Heart right ventricle (tissue), 16 donors: ENCODE measurements at regions not wholly inside any gene's neighbourhood (a gene's known extent, or its start where the extent isn't known, plus 50 kb on each side); places are given as distances from the start of the nearest gene placed in this dataset.

ENCODE experiments used
- ATAC-seq, 8 donors: fragments of 200-7000 bp; cut with Tn5 transposase; one replicate each; pipeline ENCODE4 v1.9.1; 2020; ENCODE audit warnings: mild to moderate bottlenecking in 8 of 8, moderate library complexity in 8 of 8, moderate number of reproducible peaks in 1 of 8
- DNase-seq, 2 donors: peaks; one replicate each; pipeline ENCODE4 v3.0.0-alpha.2; 2020
- H3K27ac ChIP-seq, 10 donors: fragments of 200-600 bp; sonication (generic) in 2 of 10; one replicate each; pipeline versions ENCODE4 v1.5.0 to v1.8.0; 2020 to 2022; ENCODE audit warnings: mild to moderate bottlenecking in 3 of 10
- H3K27me3 ChIP-seq, 7 donors: fragments of 200-600 bp; one replicate each; pipeline ENCODE4 v1.8.0; 2021 to 2022; ENCODE audit warnings: mild to moderate bottlenecking in 2 of 7
- H3K36me3 ChIP-seq, 9 donors: fragments of 200-600 bp; sonication (generic) in 1 of 9; one replicate each; pipeline versions ENCODE4 v1.5.0 to v1.8.0; 2020 to 2022; ENCODE audit warnings: mild to moderate bottlenecking in 2 of 9
- H3K4me1 ChIP-seq, 9 donors: fragments of 200-600 bp; sonication (generic) in 1 of 9; one replicate each; pipeline versions ENCODE4 v1.5.0 to v1.8.0; 2020 to 2022; ENCODE audit warnings: mild to moderate bottlenecking in 4 of 9
- H3K4me3 ChIP-seq, 10 donors: fragments of 200-600 bp; sonication (generic) in 2 of 10; one replicate each; pipeline versions ENCODE4 v1.5.0 to v1.8.0; 2020 to 2022; ENCODE audit warnings: mild to moderate bottlenecking in 7 of 10, moderate library complexity in 2 of 10
- H3K9me3 ChIP-seq, 11 donors: fragments of 200-600 bp in 10 of 11; sonication (generic) in 2 of 11; one replicate each; pipeline versions ENCODE4 v1.5.0 to v1.8.0; 2013 to 2022; ENCODE audit warnings: mild to moderate bottlenecking in 2 of 11, control low read depth in 1 of 11, moderate library complexity in 1 of 11
- CTCF ChIP-seq, 9 donors: fragments of 200-600 bp; sonication (generic) in 2 of 9; IDR thresholded peaks; one replicate each; pipeline versions ENCODE4 v1.5.0 to v1.8.0; 2021 to 2022; ENCODE audit warnings: antibody characterized with exemption in 9 of 9, mild to moderate bottlenecking in 5 of 9, moderate library complexity in 1 of 9
- WGBS, 2 donors: extraction: QIAGEN DNeasy Blood & Tissue Kit; methylation state at CpG; one replicate each; pipeline ENCODE4 v1.1.7; 2013; ENCODE audit warnings: inconsistent platforms in 1 of 2; 5-methylcytosine and 5-hydroxymethylcytosine counted together
- intact Hi-C, 10 donors: fragments of 100-400 bp; cut with DNase I; formaldehyde crosslinking; loops; one replicate each; pipeline versions ENCODE4 v1.11.1 to v1.14.2; 2022
- donor health status: Arrhythmogenic right ventricular cardiomyopathy.
- donor health status: ischemic (EF 13 %, LVEDD 7.1; RV severe dilation, severe dysfunction).
- donor health status: healthy with polysubstance abuse.
- donor health status: DM: no; HTN: yes; CAD: no.
- donor health status: DM: no; HTN: no; CAD: no.
- donor health status: ischemic (EF 25% LVEDD 6.9; RV normal size, moderate dysfunction).
- donor health status: ischemic (EF 25% LVEDD 5.7; RV mildly dilated, moderate dysfunction).
- donor health status: healthy.
- donor health status: DM: yes; HTN: yes; CAD: no.
- donor health status: Ischemic cardiomyopathy.
- donor health status: ischemic (EF 35%, LVEDD 5.7; RV mildly dilated, moderate dysfunction).
- donor health status: nonischemic (EF 11% LVEDD 7.7; RV severe dilation, severe dysfunction).
- donor health status: DM: yes; HTN: yes; CAD: no.
- donor health status: PGD.
- donor health status: ischemic (EF 29% LVEDD 5.4; RV normal size, mild dysfunction).
- donor health status: nonischemic (EF 23%, LVEDD 6.1; RV moderate dilation, normal function).

GRCh38 chr10:60497364-60497763 lies 107.7 kb upstream of the ANK3 start:
- ATAC-seq (no peak), DNase-seq (no peak)
- intact Hi-C loops: no loop called here
- H3K27ac ChIP-seq: no peak overlapping the region
- no peaks in the 10 kb centered on the region for H3K36me3 ChIP-seq
- WGBS, 2 donors: 63 to 72% methylated on average over 1 of the region's 1 CpG
- H3K27me3 ChIP-seq: no peaks in the 10 kb centered on the region
- no peaks in the 10 kb centered on the region for H3K9me3 ChIP-seq
- H3K4me1 ChIP-seq: peaks cover 0 to 11% (median 0%) of the 10 kb centered on the region in 9 donors
- TF ChIP-seq CTCF (IDR thresholded peaks at IDR 0.05): no peak
- H3K4me3 ChIP-seq: no peak overlapping the region

DNA sequence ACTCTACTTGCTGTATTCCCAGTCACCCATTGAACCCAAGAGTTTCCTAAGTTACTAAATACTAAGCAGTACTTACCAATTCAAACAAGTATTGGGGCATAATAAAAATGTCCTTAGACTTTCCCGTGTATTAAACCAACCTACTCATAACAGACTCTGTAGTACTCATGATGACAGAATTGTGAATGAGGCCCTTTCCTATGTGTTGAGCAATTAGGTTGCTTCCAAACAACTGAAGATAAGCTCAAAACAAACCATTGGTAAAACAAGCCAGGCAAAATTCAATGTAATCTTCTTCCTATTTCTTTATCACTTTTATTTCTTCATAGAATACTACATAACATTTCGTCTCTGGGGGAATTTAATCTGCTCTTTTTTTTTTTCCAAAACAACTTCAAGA lies 106.5 kb upstream of the ANK3 start:
- intact Hi-C loops: no loop called here
- WGBS, 2 donors: 67 to 69% methylated on average over 2 of the region's 2 CpGs
- TF ChIP-seq CTCF (IDR thresholded peaks at IDR 0.05): no peak

DNA sequence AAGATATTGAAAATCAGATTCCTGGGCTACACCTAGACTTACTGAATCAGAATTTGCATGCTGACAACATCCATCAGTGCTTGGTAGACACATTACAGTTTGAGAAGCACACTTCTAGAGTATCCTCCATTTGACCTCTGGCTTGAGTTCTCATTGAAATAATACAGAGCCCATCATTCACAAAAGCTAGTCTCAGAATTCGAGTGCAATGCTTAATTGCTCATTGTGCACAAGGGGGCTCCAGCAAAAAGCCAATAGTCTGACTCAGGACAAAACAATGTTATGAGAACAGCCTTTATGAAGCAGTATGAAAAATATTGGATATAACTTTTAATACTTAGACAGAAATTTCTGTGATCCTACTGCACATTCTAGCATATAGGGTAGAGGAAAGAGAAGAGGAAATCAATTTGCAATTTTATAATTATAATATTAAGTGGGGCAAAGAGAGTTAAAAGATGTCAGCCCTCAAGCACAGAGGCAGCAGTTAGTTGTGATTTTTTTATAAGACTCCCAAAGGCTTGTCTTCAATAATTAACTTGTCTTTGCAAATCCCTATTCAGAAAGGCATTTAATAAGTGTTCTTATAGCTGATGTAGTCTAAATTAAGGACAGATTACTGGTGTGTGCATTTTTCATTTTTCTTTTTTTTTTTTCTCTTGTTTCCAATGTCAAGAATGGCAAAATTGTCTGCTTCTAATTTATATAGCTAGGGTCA lies 105.8 kb upstream of the ANK3 start:
- intact Hi-C loops: no loop called here
- TF ChIP-seq CTCF (IDR thresholded peaks at IDR 0.05): no peak
- peaks cover 0 to 11% (median 0%) of the 10 kb centered on the region in 9 donors for H3K4me1 ChIP-seq
- no peak overlapping the region for H3K27ac ChIP-seq
- DNase-seq: no peak
- no peak for ATAC-seq
- 22 to 29% methylated on average over 1 of the region's 1 CpG for WGBS, 2 donors
- H3K9me3 ChIP-seq: no peaks in the 10 kb centered on the region
- H3K4me3 ChIP-seq: no peak overlapping the region
- H3K27me3 ChIP-seq: no peaks in the 10 kb centered on the region
- no peaks in the 10 kb centered on the region for H3K36me3 ChIP-seq

More for the DNA sequence above, 106.5 kb upstream of the ANK3 start:
- ATAC-seq (no peak), DNase-seq (no peak)
- Histone ChIP-seq H3K4me3 (no peak overlapping the region), H3K4me1 (peaks cover 0 to 11% (median 0%) of the 10 kb centered on the region in 9 donors), H3K27me3 (no peaks in the 10 kb centered on the region), H3K9me3 (no peaks in the 10 kb centered on the region), H3K36me3 (no peaks in the 10 kb centered on the region), H3K27ac (no peak overlapping the region)

DNA sequence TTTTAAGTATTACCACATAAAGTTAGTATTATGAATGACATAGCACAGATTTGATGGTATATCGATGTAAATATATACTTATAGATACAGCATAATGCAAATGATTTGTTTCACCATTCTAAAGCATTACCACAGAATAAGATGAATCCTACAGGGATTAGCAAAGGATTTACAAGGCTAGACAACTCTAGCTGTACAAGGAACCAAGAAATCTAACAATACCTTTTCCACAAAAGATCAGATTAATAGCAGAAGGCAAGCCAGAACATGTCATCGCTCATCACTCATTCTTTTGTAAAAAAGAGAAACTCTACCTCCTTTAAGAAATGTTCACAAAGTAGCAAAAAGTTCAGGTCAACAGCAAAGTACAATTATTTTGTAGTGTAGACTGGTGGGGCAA lies 105.1 kb upstream of the ANK3 start:
- Histone ChIP-seq H3K4me3 (no peak overlapping the region), H3K27me3 (no peaks in the 10 kb centered on the region), H3K4me1 (peaks cover 0 to 11% (median 0%) of the 10 kb centered on the region in 9 donors), H3K27ac (no peak overlapping the region), H3K36me3 (no peaks in the 10 kb centered on the region), H3K9me3 (no peaks in the 10 kb centered on the region)
- DNase-seq (no peak), ATAC-seq (no peak)
- intact Hi-C loops: no loop called here
- WGBS, 2 donors: 95 to 97% methylated on average over 2 of the region's 2 CpGs
- TF ChIP-seq CTCF (IDR thresholded peaks at IDR 0.05): no peak
